Naive B cell (primary cell): ENCODE measurements at regions not wholly inside any gene's neighbourhood (a gene's known extent, or its start where the extent isn't known, plus 50 kb on each side); places are given as distances from the start of the nearest gene placed in this dataset.

Source experiments
- ATAC-seq, 2 donors: fragments of 150-1000 bp; cut with Tn5 transposase; 2 replicates each; pipeline ENCODE4 v1.10.0; 2021; ENCODE audit warnings: low read depth in 2 of 2, mild to moderate bottlenecking in 2 of 2, moderate library complexity in 2 of 2
- DNase-seq: peaks from one replicate; pipeline ENCODE4 v3.0.0; 2022
- H3K27ac Mint-ChIP-seq, 6 donors: one replicate each; pipeline ENCODE4 v1.8.0; 2020 to 2022; ENCODE audit warnings: mild to moderate bottlenecking in 6 of 6, mixed read lengths in 6 of 6, moderate library complexity in 5 of 6, inconsistent platforms in 2 of 6
- H3K27me3 Mint-ChIP-seq, 3 donors: one replicate each; pipeline ENCODE4 v1.8.0; 2021 to 2022; ENCODE audit warnings: mixed read lengths in 3 of 3, mild to moderate bottlenecking in 1 of 3
- H3K36me3 Mint-ChIP-seq, 2 donors: one replicate each; pipeline ENCODE4 v1.8.0; 2020 to 2022; ENCODE audit warnings: mixed read lengths in 2 of 2, inconsistent platforms in 1 of 2, mild to moderate bottlenecking in 1 of 2
- H3K4me1 Mint-ChIP-seq, 3 donors: one replicate each; pipeline ENCODE4 v1.8.0; 2020 to 2022; ENCODE audit warnings: mixed read lengths in 3 of 3, inconsistent platforms in 1 of 3, mild to moderate bottlenecking in 1 of 3, moderate library complexity in 1 of 3
- H3K4me3 Mint-ChIP-seq, 8 donors: one replicate each; pipeline ENCODE4 v1.8.0; 2020 to 2022; ENCODE audit warnings: mild to moderate bottlenecking in 8 of 8, mixed read lengths in 8 of 8, moderate library complexity in 8 of 8, inconsistent platforms in 2 of 8
- H3K9me3 Mint-ChIP-seq, 7 donors: one replicate each; pipeline ENCODE4 v1.8.0; 2020 to 2022; ENCODE audit warnings: mixed read lengths in 7 of 7, mild to moderate bottlenecking in 5 of 7, inconsistent platforms in 2 of 7, moderate library complexity in 1 of 7

GRCh38 chr3:182083112-182083511 is 371.4 kb downstream of the SOX2 start:
- Mint-ChIP-seq H3K9me3 (peaks cover 0 to 13% (median 0%) of the 10 kb centered on the region in 7 donors), H3K36me3 (no peaks in the 10 kb centered on the region), H3K4me3 (no peak overlapping the region), H3K4me1 (no peaks in the 10 kb centered on the region), H3K27me3 (no peaks in the 10 kb centered on the region), H3K27ac (no peak overlapping the region)
- no peak for ATAC-seq
- no peak for DNase-seq

- H3K27ac Mint-ChIP-seq, result no peak overlapping the region
- H3K27me3 Mint-ChIP-seq, result no peaks in the 10 kb centered on the region
- ATAC-seq (no peak), DNase-seq (no peak)
- H3K4me3 Mint-ChIP-seq, result no peak overlapping the region
- H3K9me3 Mint-ChIP-seq, result peaks cover 4 to 18% (median 11%) of the 10 kb centered on the region in 7 donors
- no peaks in the 10 kb centered on the region for H3K4me1 Mint-ChIP-seq
- H3K36me3 Mint-ChIP-seq, result no peaks in the 10 kb centered on the region
Measured at GRCh38 chr3:182092662-182093262, 381.0 kb downstream of the SOX2 start.

- ATAC-seq, result no peak
Measured at GRCh38 chr3:182094321-182094720, 382.6 kb downstream of the SOX2 start.

GRCh38 chr3:182104881-182105280 is 393.2 kb downstream of the SOX2 start:
- ATAC-seq, result no peak
- H3K4me3 Mint-ChIP-seq, result no peak overlapping the region
- H3K9me3 Mint-ChIP-seq, result peaks cover 2 to 37% (median 7%) of the 10 kb centered on the region in 7 donors
- H3K36me3 Mint-ChIP-seq, result no peaks in the 10 kb centered on the region
- H3K27me3 Mint-ChIP-seq, result no peaks in the 10 kb centered on the region
- no peak for DNase-seq
- H3K4me1 Mint-ChIP-seq, result no peaks in the 10 kb centered on the region
- no peak overlapping the region for H3K27ac Mint-ChIP-seq

More at GRCh38 chr3:182094321-182094720, 382.6 kb downstream of the SOX2 start:
- H3K4me1 Mint-ChIP-seq, result no peaks in the 10 kb centered on the region
- no peak overlapping the region for H3K27ac Mint-ChIP-seq
- H3K36me3 Mint-ChIP-seq, result no peaks in the 10 kb centered on the region
- DNase-seq, result no peak
- no peaks in the 10 kb centered on the region for H3K27me3 Mint-ChIP-seq
- no peak overlapping the region for H3K4me3 Mint-ChIP-seq
- peaks cover 4 to 18% (median 8%) of the 10 kb centered on the region in 7 donors for H3K9me3 Mint-ChIP-seq

- Mint-ChIP-seq H3K4me3 (no peak overlapping the region), H3K27me3 (no peaks in the 10 kb centered on the region), H3K36me3 (no peaks in the 10 kb centered on the region), H3K9me3 (peaks cover 2 to 38% (median 5%) of the 10 kb centered on the region in 7 donors), H3K27ac (no peak overlapping the region), H3K4me1 (no peaks in the 10 kb centered on the region)
- DNase-seq, result no peak
- ATAC-seq, result no peak
Measured at GRCh38 chr3:182105875-182106274, 394.1 kb downstream of the SOX2 start.

- Mint-ChIP-seq H3K9me3 (peaks cover 0 to 25% (median 2%) of the 10 kb centered on the region in 7 donors), H3K4me1 (no peaks in the 10 kb centered on the region), H3K27me3 (no peaks in the 10 kb centered on the region), H3K4me3 (no peak overlapping the region), H3K36me3 (no peaks in the 10 kb centered on the region), H3K27ac (no peak overlapping the region)
- no peak for ATAC-seq
- DNase-seq, result no peak
Measured at GRCh38 chr3:182108371-182108770, 396.6 kb downstream of the SOX2 start.

GRCh38 chr3:182111967-182112366 is 400.2 kb downstream of the SOX2 start:
- H3K36me3 Mint-ChIP-seq, result no peaks in the 10 kb centered on the region
- ATAC-seq, result no peak

GRCh38 chr3:182115328-182116015 is 403.7 kb downstream of the SOX2 start:
- no peaks in the 10 kb centered on the region for H3K36me3 Mint-ChIP-seq
- H3K9me3 Mint-ChIP-seq, result peaks cover 0 to 4% (median 2%) of the 10 kb centered on the region in 7 donors
- no peaks in the 10 kb centered on the region for H3K27me3 Mint-ChIP-seq
- no peak overlapping the region for H3K27ac Mint-ChIP-seq
- ATAC-seq, result no peak
- no peak overlapping the region for H3K4me3 Mint-ChIP-seq
- no peaks in the 10 kb centered on the region for H3K4me1 Mint-ChIP-seq
- DNase-seq, result no peak

More at GRCh38 chr3:182111967-182112366, 400.2 kb downstream of the SOX2 start:
- Mint-ChIP-seq H3K27ac (no peak overlapping the region), H3K27me3 (no peaks in the 10 kb centered on the region), H3K4me3 (no peak overlapping the region), H3K9me3 (peaks cover 0 to 25% (median 2%) of the 10 kb centered on the region in 7 donors), H3K4me1 (no peaks in the 10 kb centered on the region)
- no peak for DNase-seq

- H3K27me3 Mint-ChIP-seq, result no peaks in the 10 kb centered on the region
- no peak for ATAC-seq
- H3K36me3 Mint-ChIP-seq, result no peaks in the 10 kb centered on the region
- no peak overlapping the region for H3K4me3 Mint-ChIP-seq
- H3K9me3 Mint-ChIP-seq, result peaks cover 0 to 2% (median 0%) of the 10 kb centered on the region in 7 donors
- H3K4me1 Mint-ChIP-seq, result no peaks in the 10 kb centered on the region
- no peak overlapping the region for H3K27ac Mint-ChIP-seq
- DNase-seq, result no peak
Measured at GRCh38 chr3:182116386-182116785, 404.7 kb downstream of the SOX2 start.

- peaks cover 0 to 2% (median 0%) of the 10 kb centered on the region in 7 donors for H3K9me3 Mint-ChIP-seq
- no peak for DNase-seq
- no peaks in the 10 kb centered on the region for H3K4me1 Mint-ChIP-seq
- H3K27me3 Mint-ChIP-seq, result no peaks in the 10 kb centered on the region
- ATAC-seq, result no peak
- H3K36me3 Mint-ChIP-seq, result no peaks in the 10 kb centered on the region
- no peak overlapping the region for H3K4me3 Mint-ChIP-seq
- H3K27ac Mint-ChIP-seq, result no peak overlapping the region
Measured at GRCh38 chr3:182117131-182117530, 405.4 kb downstream of the SOX2 start.

GRCh38 chr3:182117583-182117982 is 405.9 kb downstream of the SOX2 start:
- Mint-ChIP-seq H3K4me1 (no peaks in the 10 kb centered on the region), H3K27me3 (no peaks in the 10 kb centered on the region), H3K27ac (no peak overlapping the region), H3K4me3 (no peak overlapping the region), H3K9me3 (peaks cover 0 to 2% (median 0%) of the 10 kb centered on the region in 7 donors), H3K36me3 (no peaks in the 10 kb centered on the region)
- ATAC-seq (no peak), DNase-seq (no peak)

GRCh38 chr3:182118066-182118465 is 406.3 kb downstream of the SOX2 start:
- no peaks in the 10 kb centered on the region for H3K4me1 Mint-ChIP-seq
- ATAC-seq, result no peak
- DNase-seq, result no peak

GRCh38 chr3:182121401-182121800 is 409.7 kb downstream of the SOX2 start:
- no peak for DNase-seq
- Mint-ChIP-seq H3K27ac (no peak overlapping the region), H3K9me3 (no peaks in the 10 kb centered on the region), H3K27me3 (no peaks in the 10 kb centered on the region), H3K4me3 (no peak overlapping the region), H3K4me1 (no peaks in the 10 kb centered on the region), H3K36me3 (no peaks in the 10 kb centered on the region)
- no peak for ATAC-seq

More at GRCh38 chr3:182118066-182118465, 406.3 kb downstream of the SOX2 start:
- Mint-ChIP-seq H3K27me3 (no peaks in the 10 kb centered on the region), H3K4me3 (no peak overlapping the region), H3K9me3 (peaks cover 0 to 2% (median 0%) of the 10 kb centered on the region in 7 donors), H3K36me3 (no peaks in the 10 kb centered on the region), H3K27ac (no peak overlapping the region)

GRCh38 chr3:182122779-182123178 is 411.1 kb downstream of the SOX2 start:
- peaks cover 0 to 5% (median 0%) of the 10 kb centered on the region in 7 donors for H3K9me3 Mint-ChIP-seq
- H3K27ac Mint-ChIP-seq, result no peak overlapping the region
- no peak for ATAC-seq
- no peaks in the 10 kb centered on the region for H3K36me3 Mint-ChIP-seq
- no peaks in the 10 kb centered on the region for H3K4me1 Mint-ChIP-seq
- no peak for DNase-seq
- H3K4me3 Mint-ChIP-seq, result no peak overlapping the region
- H3K27me3 Mint-ChIP-seq, result peaks cover 0 to 8% (median 0%) of the 10 kb centered on the region in 3 donors
